ENCODE measurements at regions not wholly inside any gene's neighbourhood (a gene's known extent, or its start where the extent isn't known, plus 50 kb on each side); places are given as distances from the start of the nearest gene placed in this dataset.
"Not testable (repeated sequence)": the region's sequence is repeated elsewhere in the genome, so short reads cannot be mapped to it uniquely, and the experiment has no call there.

DNA sequence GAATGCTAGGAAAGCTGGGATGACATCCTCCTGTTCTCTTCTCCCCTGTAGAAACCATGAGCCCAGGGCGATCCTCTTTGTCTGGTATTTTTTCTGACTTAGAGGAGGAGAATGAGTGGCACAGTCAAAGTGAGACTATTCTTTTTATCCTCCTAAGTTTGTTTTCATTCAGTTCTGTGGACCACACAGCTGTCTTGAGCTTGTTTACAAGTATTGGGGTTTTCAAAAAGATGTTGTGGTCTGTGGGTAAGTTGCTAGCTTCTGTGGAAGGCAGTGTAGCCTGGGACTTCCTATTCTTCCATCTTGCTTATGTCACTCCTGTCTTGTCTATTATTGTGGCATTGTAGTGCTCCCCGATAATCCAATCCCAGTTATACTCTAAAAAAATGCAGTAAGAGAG, 223.0 kb downstream of the PAPSS1 start:
- H3K36me3 Mint-ChIP-seq: no peaks in the 10 kb centered on the region
- ChIA-PET POLR2A (no interaction called here), CTCF (no interaction called here)
- no peak overlapping the region for H3K4me3 Mint-ChIP-seq
- no peaks in the 10 kb centered on the region for H3K36me3 ChIP-seq (ENCODE audit: control insufficient read depth in 2 of 2, extremely low read depth in 1 of 2, insufficient read depth in 1 of 2, low read length in 1 of 2)
- no peaks in the 10 kb centered on the region for H3K9me3 ChIP-seq
- peaks cover 0 to 6% of the 10 kb centered on the region in 2 donors for H3K27me3 Mint-ChIP-seq
- H3K9me3 Mint-ChIP-seq: peaks cover 0 to 13% (median 3%) of the 10 kb centered on the region in 3 donors
- H3K4me1 ChIP-seq (ENCODE audit: control insufficient read depth in 1 of 2, extremely low read depth in 1 of 2, insufficient read depth in 2 of 2, low read length in 2 of 2): no peaks in the 10 kb centered on the region
- H3K4me1 Mint-ChIP-seq: no peaks in the 10 kb centered on the region
- WGBS (ENCODE audit: insufficient coverage): no CpG with 5 or more reads among the region's 2 CpGs
- no peaks in the 10 kb centered on the region for H3K27me3 ChIP-seq (replicated peaks in 1 of 2; ENCODE audit: control insufficient read depth in 2 of 2, extremely low read depth in 1 of 2, insufficient read depth in 2 of 2, low read length in 1 of 2)
- H3K4me3 ChIP-seq (ENCODE audit: control insufficient read depth in 1 of 2, extremely low read depth in 1 of 2, low read length in 1 of 2): no peak overlapping the region
- no peak overlapping the region for H3K27ac ChIP-seq (ENCODE audit: low read length)
- ATAC-seq (replicated peaks in 1 of 4): no peak
- H3K27ac Mint-ChIP-seq: no peak overlapping the region
- DNase-seq: no peak

DNA sequence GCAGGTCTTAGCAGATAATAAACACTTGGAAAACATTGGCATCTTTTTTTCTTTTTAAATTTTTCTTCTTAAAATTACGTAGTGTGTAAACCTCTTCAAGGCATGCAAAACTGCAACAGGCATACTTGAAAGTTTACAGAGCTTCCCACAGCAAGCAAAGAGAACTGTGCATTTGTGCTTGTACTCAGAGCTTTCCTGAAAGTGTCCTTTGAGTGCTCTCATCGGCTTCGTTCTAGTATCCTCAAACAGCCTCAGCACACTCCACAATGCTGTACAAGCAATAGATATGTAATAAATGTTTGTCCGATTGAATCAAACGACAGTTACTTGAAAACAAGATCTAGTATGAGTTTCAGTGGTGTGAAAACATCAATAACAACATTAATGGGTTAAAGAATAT, 227.5 kb downstream of the PAPSS1 start:
- whole genome bisulfite sequencing (ENCODE audit: insufficient coverage): 83% methylated on average over 1 of the region's 5 CpGs
- DNase-seq (no peak), ATAC-seq (replicated peaks in 1 of 4) (no peak)
- no peak overlapping the region for H3K4me3 ChIP-seq (ENCODE audit: control insufficient read depth in 1 of 2, extremely low read depth in 1 of 2, low read length in 1 of 2)
- ChIA-PET CTCF (interaction anchor here in 1 of 2 donors (0.6 kb wide), 1 partner anchor 54 kb away, joined by 3 read pairs; no protein-coding TSS in a partner anchor), POLR2A (no interaction called here)
- no peaks in the 10 kb centered on the region for H3K27me3 ChIP-seq (replicated peaks in 1 of 2; ENCODE audit: control insufficient read depth in 2 of 2, extremely low read depth in 1 of 2, insufficient read depth in 2 of 2, low read length in 1 of 2)
- no peaks in the 10 kb centered on the region for H3K9me3 ChIP-seq
- no peak overlapping the region for H3K4me3 Mint-ChIP-seq
- H3K36me3 Mint-ChIP-seq: no peaks in the 10 kb centered on the region
- H3K4me1 Mint-ChIP-seq: no peaks in the 10 kb centered on the region
- no peak overlapping the region for H3K27ac Mint-ChIP-seq
- H3K36me3 ChIP-seq (ENCODE audit: control insufficient read depth in 2 of 2, extremely low read depth in 1 of 2, insufficient read depth in 1 of 2, low read length in 1 of 2): no peaks in the 10 kb centered on the region
- H3K4me1 ChIP-seq (ENCODE audit: control insufficient read depth in 1 of 2, extremely low read depth in 1 of 2, insufficient read depth in 2 of 2, low read length in 2 of 2): no peaks in the 10 kb centered on the region
- peaks cover 0 to 3% of the 10 kb centered on the region in 2 donors for H3K27me3 Mint-ChIP-seq
- H3K9me3 Mint-ChIP-seq: peaks cover 0 to 13% (median 3%) of the 10 kb centered on the region in 3 donors
- H3K27ac ChIP-seq (ENCODE audit: low read length): no peak overlapping the region

DNA sequence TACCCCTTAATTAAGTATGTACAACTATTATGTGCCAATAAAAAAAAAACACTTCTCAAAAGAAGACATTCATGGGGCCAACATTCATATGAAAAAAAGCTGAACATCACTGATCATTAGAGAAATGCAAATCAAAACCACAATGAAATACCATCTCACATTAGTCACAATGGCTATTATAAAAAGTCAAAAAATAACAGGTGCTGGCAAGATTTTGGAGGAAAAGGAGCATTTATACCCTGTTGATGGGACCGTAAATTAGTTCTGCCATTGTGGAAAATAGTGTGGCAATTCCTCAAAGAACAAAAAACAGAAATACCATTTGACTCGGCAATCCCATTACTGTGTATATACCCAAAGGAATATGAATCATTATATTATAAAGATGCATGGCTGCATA, 229.9 kb downstream of the PAPSS1 start:
- Histone ChIP-seq H3K36me3 (ENCODE audit: control insufficient read depth in 2 of 2, extremely low read depth in 1 of 2, insufficient read depth in 1 of 2, low read length in 1 of 2) (no peaks in the 10 kb centered on the region), H3K4me1 (ENCODE audit: control insufficient read depth in 1 of 2, extremely low read depth in 1 of 2, insufficient read depth in 2 of 2, low read length in 2 of 2) (no peaks in the 10 kb centered on the region), H3K9me3 (no peaks in the 10 kb centered on the region), H3K4me3 (ENCODE audit: control insufficient read depth in 1 of 2, extremely low read depth in 1 of 2, low read length in 1 of 2) (no peak overlapping the region), H3K27ac (ENCODE audit: low read length) (no peak overlapping the region), H3K27me3 (replicated peaks in 1 of 2; ENCODE audit: control insufficient read depth in 2 of 2, extremely low read depth in 1 of 2, insufficient read depth in 2 of 2, low read length in 1 of 2) (no peaks in the 10 kb centered on the region)
- no peak for DNase-seq
- Mint-ChIP-seq H3K27me3 (peaks cover 1 to 3% of the 10 kb centered on the region in 2 donors), H3K4me3 (no peak overlapping the region), H3K4me1 (no peaks in the 10 kb centered on the region), H3K9me3 (peaks cover 0 to 3% (median 2%) of the 10 kb centered on the region in 3 donors), H3K27ac (no peak overlapping the region), H3K36me3 (no peaks in the 10 kb centered on the region)
- ChIA-PET POLR2A (no interaction called here), CTCF (interaction anchor here in 1 of 2 donors (0.6 kb wide), 1 partner anchor 538 kb away, joined by 3 read pairs; no protein-coding TSS in a partner anchor)
- no peak for ATAC-seq (replicated peaks in 1 of 4)
- no CpG with 5 or more reads among the region's 2 CpGs for WGBS (ENCODE audit: insufficient coverage)

DNA sequence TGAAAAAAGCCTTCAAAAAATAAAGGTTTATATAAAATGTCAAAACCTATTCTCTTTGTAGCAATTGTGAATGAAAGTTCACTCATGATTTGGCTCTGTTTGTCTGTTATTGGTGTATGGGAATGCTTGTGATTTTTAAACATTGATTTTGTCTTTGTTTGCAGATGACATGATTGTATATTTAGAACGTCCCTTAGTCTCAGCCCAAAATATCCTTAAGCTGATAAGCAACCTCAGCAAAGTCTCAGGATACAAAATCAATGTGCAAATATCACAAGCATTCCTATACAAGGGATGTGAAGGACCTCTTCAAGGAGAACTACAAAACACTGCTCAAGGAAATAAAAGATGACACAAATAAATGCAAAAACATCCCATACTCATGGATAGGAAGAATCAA, 236.4 kb downstream of the PAPSS1 start:
- H3K27ac ChIP-seq (ENCODE audit: low read length); H3K27me3 Mint-ChIP-seq; ATAC-seq (replicated peaks in 1 of 4); H3K4me3 ChIP-seq (ENCODE audit: control insufficient read depth in 1 of 2, extremely low read depth in 1 of 2, low read length in 1 of 2); CTCF ChIA-PET; POLR2A ChIA-PET; H3K4me3 Mint-ChIP-seq; H3K27me3 ChIP-seq (replicated peaks in 1 of 2; ENCODE audit: control insufficient read depth in 2 of 2, extremely low read depth in 1 of 2, insufficient read depth in 2 of 2, low read length in 1 of 2); DNase-seq; H3K4me1 Mint-ChIP-seq; H3K9me3 ChIP-seq; H3K36me3 ChIP-seq (ENCODE audit: control insufficient read depth in 2 of 2, extremely low read depth in 1 of 2, insufficient read depth in 1 of 2, low read length in 1 of 2); H3K27ac Mint-ChIP-seq; H3K4me1 ChIP-seq (ENCODE audit: control insufficient read depth in 1 of 2, extremely low read depth in 1 of 2, insufficient read depth in 2 of 2, low read length in 2 of 2); H3K36me3 Mint-ChIP-seq: not testable (repeated sequence)
- WGBS (ENCODE audit: insufficient coverage): no CpG with 5 or more reads among the region's 1 CpG
- peaks cover 20 to 30% (median 22%) of the 10 kb centered on the region in 3 donors for H3K9me3 Mint-ChIP-seq

DNA sequence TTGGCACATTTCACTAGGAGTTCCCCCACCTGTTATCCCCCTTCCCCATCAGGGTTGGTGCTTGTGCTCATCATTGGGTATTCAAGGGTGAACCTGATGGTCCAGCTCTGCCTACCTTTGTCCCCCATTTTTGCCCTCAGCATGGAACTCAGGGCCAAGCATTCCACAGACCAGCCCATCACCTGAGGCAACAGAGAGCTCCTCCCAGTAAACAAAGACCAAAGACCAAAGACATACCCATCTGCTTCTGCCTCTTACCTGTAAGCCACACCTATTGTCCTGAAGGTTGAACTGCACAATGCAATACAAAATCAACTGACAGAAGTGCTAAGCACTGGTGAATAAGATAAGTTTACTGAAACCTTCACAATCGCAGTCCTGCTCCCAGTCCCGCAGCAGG, 237.5 kb downstream of the PAPSS1 start:
- H3K9me3 ChIP-seq: no peaks in the 10 kb centered on the region
- no CpG with 5 or more reads among the region's 2 CpGs for WGBS (ENCODE audit: insufficient coverage)

DNA sequence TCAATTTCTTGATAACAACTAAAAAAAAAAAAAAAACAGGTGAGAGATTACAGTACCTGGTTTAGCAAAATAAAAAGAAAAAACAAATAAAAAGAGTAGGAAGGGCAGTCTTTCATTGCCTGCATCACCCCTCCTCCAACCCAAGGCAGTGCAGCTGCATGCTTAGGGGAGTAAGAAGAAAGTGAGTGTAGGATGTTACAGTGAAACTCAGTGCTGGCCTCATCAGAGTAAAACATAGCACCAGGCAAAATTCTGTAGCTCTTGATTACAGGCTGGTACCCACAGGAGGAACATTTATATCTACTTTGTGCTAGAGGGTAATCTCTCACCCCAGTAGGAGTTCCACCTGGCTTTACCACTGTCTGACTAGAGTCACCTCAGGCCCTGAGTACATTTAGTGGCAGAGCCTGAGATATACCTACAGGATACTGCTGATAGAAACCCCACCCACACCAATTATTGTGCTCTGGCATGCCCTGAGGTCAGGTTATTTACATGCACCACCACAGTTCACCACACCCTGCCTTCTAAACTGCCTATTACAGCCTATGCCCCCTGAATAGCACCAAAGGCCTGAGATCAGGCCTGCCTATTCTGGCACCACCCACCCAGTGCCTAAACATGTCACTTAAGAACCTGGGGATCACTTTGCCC, 241.6 kb downstream of the PAPSS1 start:
- Histone ChIP-seq H3K27me3 (replicated peaks in 1 of 2; ENCODE audit: control insufficient read depth in 2 of 2, extremely low read depth in 1 of 2, insufficient read depth in 2 of 2, low read length in 1 of 2) (peaks cover 0 to 3% of the 10 kb centered on the region in 2 experiments), H3K9me3 (no peaks in the 10 kb centered on the region), H3K4me1 (ENCODE audit: control insufficient read depth in 1 of 2, extremely low read depth in 1 of 2, insufficient read depth in 2 of 2, low read length in 2 of 2) (no peaks in the 10 kb centered on the region), H3K36me3 (ENCODE audit: control insufficient read depth in 2 of 2, extremely low read depth in 1 of 2, insufficient read depth in 1 of 2, low read length in 1 of 2) (no peaks in the 10 kb centered on the region), H3K27ac (ENCODE audit: low read length) (no peak overlapping the region), H3K4me3 (ENCODE audit: control insufficient read depth in 1 of 2, extremely low read depth in 1 of 2, low read length in 1 of 2) (no peak overlapping the region)
- Mint-ChIP-seq H3K4me1 (no peaks in the 10 kb centered on the region), H3K27me3 (no peaks in the 10 kb centered on the region), H3K27ac (no peak overlapping the region), H3K36me3 (no peaks in the 10 kb centered on the region), H3K9me3 (peaks cover 16 to 24% (median 20%) of the 10 kb centered on the region in 3 donors), H3K4me3 (no peak overlapping the region)
- no peak for ATAC-seq (replicated peaks in 1 of 4)
- ChIA-PET CTCF (no interaction called here), POLR2A (no interaction called here)
- DNase-seq: no peak

More for the DNA sequence above, 237.5 kb downstream of the PAPSS1 start:
- no peaks in the 10 kb centered on the region for H3K36me3 Mint-ChIP-seq
- Histone ChIP-seq H3K27me3 (replicated peaks in 1 of 2; ENCODE audit: control insufficient read depth in 2 of 2, extremely low read depth in 1 of 2, insufficient read depth in 2 of 2, low read length in 1 of 2) (peaks cover 0 to 3% of the 10 kb centered on the region in 2 experiments), H3K36me3 (ENCODE audit: control insufficient read depth in 2 of 2, extremely low read depth in 1 of 2, insufficient read depth in 1 of 2, low read length in 1 of 2) (no peaks in the 10 kb centered on the region), H3K27ac (ENCODE audit: low read length) (no peak overlapping the region), H3K4me3 (ENCODE audit: control insufficient read depth in 1 of 2, extremely low read depth in 1 of 2, low read length in 1 of 2) (no peak overlapping the region), H3K4me1 (ENCODE audit: control insufficient read depth in 1 of 2, extremely low read depth in 1 of 2, insufficient read depth in 2 of 2, low read length in 2 of 2) (no peaks in the 10 kb centered on the region)
- H3K9me3 Mint-ChIP-seq: peaks cover 20 to 30% (median 23%) of the 10 kb centered on the region in 3 donors
- ATAC-seq (replicated peaks in 1 of 4): no peak
- ChIA-PET CTCF (interaction anchor here in 1 of 2 donors (0.9 kb wide), 1 partner anchor 16 kb away, joined by 4 read pairs; no protein-coding TSS in a partner anchor), POLR2A (no interaction called here)
- H3K4me1 Mint-ChIP-seq: no peaks in the 10 kb centered on the region
- no peak overlapping the region for H3K27ac Mint-ChIP-seq
- peaks cover 1 to 3% of the 10 kb centered on the region in 2 donors for H3K27me3 Mint-ChIP-seq
- H3K4me3 Mint-ChIP-seq: no peak overlapping the region
- DNase-seq: no peak

DNA sequence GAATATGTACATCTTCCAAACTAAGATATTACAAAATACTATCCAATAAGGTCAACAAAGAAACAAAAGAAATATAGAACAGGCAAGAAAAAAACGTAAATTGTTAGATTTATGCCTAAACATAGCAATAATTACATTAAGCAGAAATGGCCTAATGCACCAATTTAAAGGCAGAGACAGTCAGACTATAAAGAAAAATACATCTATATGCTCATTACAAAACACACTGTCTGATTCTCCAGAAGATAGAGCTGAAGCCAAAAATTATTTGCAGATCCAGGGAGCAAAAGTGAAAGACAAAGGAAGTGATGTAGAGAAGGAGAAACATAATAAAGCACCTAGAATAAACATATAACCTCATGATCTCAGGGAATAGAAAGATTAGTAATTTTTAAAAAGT, 246.9 kb downstream of the PAPSS1 start:
- H3K9me3 ChIP-seq: no peaks in the 10 kb centered on the region
- no peak overlapping the region for H3K4me3 ChIP-seq (ENCODE audit: control insufficient read depth in 1 of 2, extremely low read depth in 1 of 2, low read length in 1 of 2)
- WGBS (ENCODE audit: insufficient coverage): 20% methylated on average over 1 of the region's 1 CpG
- no peaks in the 10 kb centered on the region for H3K36me3 Mint-ChIP-seq
- H3K27me3 ChIP-seq (replicated peaks in 1 of 2; ENCODE audit: control insufficient read depth in 2 of 2, extremely low read depth in 1 of 2, insufficient read depth in 2 of 2, low read length in 1 of 2): no peaks in the 10 kb centered on the region
- no peaks in the 10 kb centered on the region for H3K36me3 ChIP-seq (ENCODE audit: control insufficient read depth in 2 of 2, extremely low read depth in 1 of 2, insufficient read depth in 1 of 2, low read length in 1 of 2)
- no peaks in the 10 kb centered on the region for H3K4me1 Mint-ChIP-seq
- H3K27ac ChIP-seq (ENCODE audit: low read length): no peak overlapping the region
- no peak overlapping the region for H3K4me3 Mint-ChIP-seq
- ChIA-PET CTCF (no interaction called here), POLR2A (no interaction called here)
- no peak overlapping the region for H3K27ac Mint-ChIP-seq
- no peak for ATAC-seq (replicated peaks in 1 of 4)
- DNase-seq: no peak
- peaks cover 3 to 7% of the 10 kb centered on the region in 2 donors for H3K27me3 Mint-ChIP-seq
- H3K4me1 ChIP-seq (ENCODE audit: control insufficient read depth in 1 of 2, extremely low read depth in 1 of 2, insufficient read depth in 2 of 2, low read length in 2 of 2): no peaks in the 10 kb centered on the region
- H3K9me3 Mint-ChIP-seq: peaks cover 0 to 2% (median 0%) of the 10 kb centered on the region in 3 donors

Data from T-cell (primary cell).